Duodenal mucosa (tissue), 2 donors: ENCODE measurements at regions not wholly inside any gene's neighbourhood (a gene's known extent, or its start where the extent isn't known, plus 50 kb on each side); places are given as distances from the start of the nearest gene placed in this dataset.
"Not testable (repeated sequence)": the region's sequence is repeated elsewhere in the genome, so short reads cannot be mapped to it uniquely, and the experiment has no call there.

Experiments used
- H3K27ac ChIP-seq: one replicate; pipeline ENCODE4 v1.7.0; 2013; ENCODE audit warnings: low read depth, low read length
- H3K27me3 ChIP-seq, 2 donors: one replicate each; pipeline ENCODE4 v1.7.0; 2013; ENCODE audit warnings: low read length in 2 of 2, control low read depth in 1 of 2; ENCODE audit not compliant: insufficient read depth in 2 of 2, control insufficient read depth in 1 of 2
- H3K36me3 ChIP-seq, 2 donors: one replicate each; pipeline ENCODE4 v1.7.0; 2013; ENCODE audit warnings: low read length in 2 of 2, control low read depth in 1 of 2; ENCODE audit not compliant: insufficient read depth in 2 of 2, control insufficient read depth in 1 of 2
- H3K4me1 ChIP-seq, 2 donors: one replicate each; pipeline ENCODE4 v1.7.0; 2013; ENCODE audit warnings: low read length in 2 of 2, control low read depth in 1 of 2; ENCODE audit not compliant: insufficient read depth in 2 of 2, control insufficient read depth in 1 of 2
- H3K4me3 ChIP-seq, 2 donors: one replicate each; pipeline ENCODE4 v1.7.0; 2013; ENCODE audit warnings: low read length in 2 of 2, low read depth in 1 of 2
- H3K9ac ChIP-seq, 2 donors: one replicate each; pipeline ENCODE4 v1.7.0; 2013; ENCODE audit warnings: low read length in 2 of 2, low read depth in 1 of 2
- H3K9me3 ChIP-seq, 2 donors: one replicate each; pipeline ENCODE4 v1.7.0; 2013; ENCODE audit warnings: low read length in 2 of 2, control low read depth in 1 of 2; ENCODE audit not compliant: control insufficient read depth in 1 of 2

GRCh38 chr2:16030206-16031057 is 90.1 kb downstream of the MYCN start:
- H3K4me3 ChIP-seq = no peak overlapping the region
- no peak overlapping the region for H3K9ac ChIP-seq
- no peaks in the 10 kb centered on the region for H3K27me3 ChIP-seq
- H3K27ac ChIP-seq = no peak overlapping the region
- H3K36me3 ChIP-seq = no peaks in the 10 kb centered on the region
- H3K4me1 ChIP-seq = no peaks in the 10 kb centered on the region
- H3K9me3 ChIP-seq = no peaks in the 10 kb centered on the region

GRCh38 chr2:16028644-16029043 is 88.3 kb downstream of the MYCN start:
- H3K27me3 ChIP-seq = no peaks in the 10 kb centered on the region
- H3K27ac ChIP-seq = no peak overlapping the region
- H3K9me3 ChIP-seq = no peaks in the 10 kb centered on the region
- no peaks in the 10 kb centered on the region for H3K36me3 ChIP-seq
- H3K9ac ChIP-seq = no peak overlapping the region
- no peaks in the 10 kb centered on the region for H3K4me1 ChIP-seq
- H3K4me3 ChIP-seq = no peak overlapping the region

GRCh38 chr2:16026816-16027501 is 86.6 kb downstream of the MYCN start:
- no peak overlapping the region for H3K4me3 ChIP-seq
- H3K9me3 ChIP-seq = no peaks in the 10 kb centered on the region
- no peak overlapping the region for H3K27ac ChIP-seq
- H3K4me1 ChIP-seq = no peaks in the 10 kb centered on the region
- no peak overlapping the region for H3K9ac ChIP-seq
- H3K36me3 ChIP-seq = no peaks in the 10 kb centered on the region
- H3K27me3 ChIP-seq = no peaks in the 10 kb centered on the region

GRCh38 chr2:16025876-16026640 is 85.7 kb downstream of the MYCN start:
- Histone ChIP-seq H3K4me3 (no peak overlapping the region), H3K4me1 (no peaks in the 10 kb centered on the region), H3K27ac (no peak overlapping the region), H3K27me3 (no peaks in the 10 kb centered on the region), H3K9ac (no peak overlapping the region), H3K36me3 (no peaks in the 10 kb centered on the region), H3K9me3 (no peaks in the 10 kb centered on the region)

GRCh38 chr2:16025211-16025875 is 85.0 kb downstream of the MYCN start:
- no peak overlapping the region for H3K9ac ChIP-seq
- H3K27ac ChIP-seq = no peak overlapping the region
- no peaks in the 10 kb centered on the region for H3K27me3 ChIP-seq
- no peaks in the 10 kb centered on the region for H3K9me3 ChIP-seq
- H3K4me1 ChIP-seq = no peaks in the 10 kb centered on the region
- no peak overlapping the region for H3K4me3 ChIP-seq
- H3K36me3 ChIP-seq = no peaks in the 10 kb centered on the region

GRCh38 chr2:16024628-16025027 is 84.3 kb downstream of the MYCN start:
- not testable (repeated sequence) for H3K4me3 ChIP-seq, H3K27me3 ChIP-seq, H3K9ac ChIP-seq, H3K36me3 ChIP-seq, H3K9me3 ChIP-seq, H3K4me1 ChIP-seq, H3K27ac ChIP-seq

- Histone ChIP-seq H3K27me3 (no peaks in the 10 kb centered on the region), H3K9me3 (no peaks in the 10 kb centered on the region), H3K4me3 (no peak overlapping the region), H3K36me3 (no peaks in the 10 kb centered on the region), H3K4me1 (no peaks in the 10 kb centered on the region), H3K9ac (no peak overlapping the region), H3K27ac (no peak overlapping the region)
Observed at GRCh38 chr2:16023506-16024360, 83.4 kb downstream of the MYCN start.

- Histone ChIP-seq H3K27me3 (no peaks in the 10 kb centered on the region), H3K4me3 (no peak overlapping the region), H3K4me1 (no peaks in the 10 kb centered on the region), H3K9ac (no peak overlapping the region), H3K27ac (no peak overlapping the region), H3K36me3 (no peaks in the 10 kb centered on the region), H3K9me3 (no peaks in the 10 kb centered on the region)
Observed at GRCh38 chr2:16022548-16023240, 82.3 kb downstream of the MYCN start.
